WTC11 (cell line): ENCODE measurements at regions not wholly inside any gene's neighbourhood (a gene's known extent, or its start where the extent isn't known, plus 50 kb on each side); places are given as distances from the start of the nearest gene placed in this dataset.

Source experiments
- ATAC-seq: fragments of 200-7000 bp; cut with Tn5 transposase; 2 replicates; pipeline ENCODE4 v1.10.0; 2021; ENCODE audit warnings: mild to moderate bottlenecking, moderate library complexity
- CTCF ChIA-PET: fragments of 300-600 bp; sonication (Branson Sonifier 250); formaldehyde crosslinking; loops from one replicate; lab custom pipeline; 2021; ENCODE audit warnings: antibody characterized with exemption; lab: Charles Lee
- POLR2A ChIA-PET: fragments of 350-600 bp; sonication (Branson Sonifier 250); formaldehyde crosslinking; loops from one replicate; lab custom pipeline; 2021; ENCODE audit warnings: antibody characterized with exemption; lab: Charles Lee
- DNase-seq: peaks from one replicate; pipeline ENCODE4 v3.0.0; 2021; ENCODE audit warnings: low spot score
- H3K27ac Mint-ChIP-seq: 2 replicates; pipeline ENCODE4 v1.8.0; 2021; ENCODE audit warnings: mixed read lengths
- H3K27me3 Mint-ChIP-seq: 2 replicates; pipeline ENCODE4 v1.8.0; 2021; ENCODE audit warnings: low read depth, mild to moderate bottlenecking, moderate library complexity, mixed read lengths
- H3K36me3 Mint-ChIP-seq: 2 replicates; pipeline ENCODE4 v1.8.0; 2021; ENCODE audit warnings: mixed read lengths
- H3K4me1 Mint-ChIP-seq: 2 replicates; pipeline ENCODE4 v1.8.0; 2022; ENCODE audit warnings: mixed read lengths
- H3K4me3 Mint-ChIP-seq: 2 replicates; pipeline ENCODE4 v1.8.0; 2021; ENCODE audit warnings: mild to moderate bottlenecking, moderate library complexity, mixed read lengths
- H3K9me3 Mint-ChIP-seq: 2 replicates; pipeline ENCODE4 v1.8.0; 2021; ENCODE audit warnings: mixed read lengths
- CBFB ChIP-seq: sonication (generic); formaldehyde crosslinking; IDR thresholded peaks from 2 replicates; pipeline ENCODE4 v1.8.1; 2022; ENCODE audit warnings: mild to moderate bottlenecking, low read depth, missing genetic modification reagents
- CREM ChIP-seq: sonication (generic); formaldehyde crosslinking; IDR thresholded peaks from 2 replicates; pipeline ENCODE4 v1.8.1; 2022; ENCODE audit warnings: mild to moderate bottlenecking, missing genetic modification reagents, moderate library complexity
- GABPB1 ChIP-seq: sonication (generic); formaldehyde crosslinking; IDR thresholded peaks from 2 replicates; pipeline ENCODE4 v1.8.1; 2023; ENCODE audit warnings: mild to moderate bottlenecking, missing genetic modification reagents
- GRHL2 ChIP-seq: fragments of 250-450 bp; sonication (Bioruptor Pico); IDR thresholded peaks from 2 replicates; pipeline ENCODE4 v1.8.0; 2022; ENCODE audit warnings: mild to moderate bottlenecking, moderate library complexity; ENCODE audit not compliant: insufficient replicate concordance, severe bottlenecking
- HMGXB4 ChIP-seq: sonication (generic); formaldehyde crosslinking; IDR thresholded peaks from 2 replicates; pipeline ENCODE4 v1.8.1; 2023; ENCODE audit warnings: mild to moderate bottlenecking, moderate library complexity, missing genetic modification reagents
- MYBL2 ChIP-seq: sonication (generic); formaldehyde crosslinking; IDR thresholded peaks from 2 replicates; pipeline ENCODE4 v1.8.1; 2023; ENCODE audit warnings: mild to moderate bottlenecking, moderate library complexity, missing genetic modification reagents
- RORB ChIP-seq: fragments of 250-450 bp; sonication (Bioruptor Pico); IDR thresholded peaks from 2 replicates; pipeline ENCODE4 v1.9.0; 2021; ENCODE audit warnings: mild to moderate bottlenecking
- SMAD3 ChIP-seq: sonication (generic); formaldehyde crosslinking; IDR thresholded peaks from 2 replicates; pipeline ENCODE4 v1.8.0; 2022; ENCODE audit warnings: missing genetic modification reagents, mild to moderate bottlenecking, borderline replicate concordance
- TCF7 ChIP-seq: sonication (generic); formaldehyde crosslinking; IDR thresholded peaks from 2 replicates; pipeline ENCODE4 v1.8.0; 2022; ENCODE audit warnings: mild to moderate bottlenecking, low read depth, missing genetic modification reagents, moderate library complexity
- ZNF416 ChIP-seq: fragments of 250-450 bp; sonication (Bioruptor Pico); IDR thresholded peaks from 2 replicates; pipeline ENCODE4 v1.9.0; 2021; ENCODE audit warnings: mild to moderate bottlenecking, inconsistent platforms
- ZNF512 ChIP-seq: sonication (generic); formaldehyde crosslinking; IDR thresholded peaks from 2 replicates; pipeline ENCODE4 v1.8.1; 2022; ENCODE audit warnings: missing genetic modification reagents, borderline replicate concordance
- TF ChIP-seq, protein P1 (sequence below): sonication (generic); formaldehyde crosslinking; IDR thresholded peaks from 2 replicates; pipeline ENCODE4 v1.8.0; 2022; ENCODE audit warnings: missing genetic modification reagents
- TF ChIP-seq, protein P2 (sequence below): sonication (generic); formaldehyde crosslinking; IDR thresholded peaks from 2 replicates; pipeline ENCODE4 v1.8.0; 2022; ENCODE audit warnings: mild to moderate bottlenecking, missing genetic modification reagents
- TF ChIP-seq, protein P3 (sequence below): fragments of 250-450 bp; sonication (Bioruptor Pico); IDR thresholded peaks from 2 replicates; pipeline ENCODE4 v2.1.2; 2022; ENCODE audit warnings: mild to moderate bottlenecking, moderate library complexity
- TF ChIP-seq, protein P4 (sequence below): fragments of 250-450 bp; sonication (Bioruptor Pico); IDR thresholded peaks from 2 replicates; pipeline ENCODE4 v1.9.0; 2021; ENCODE audit warnings: mild to moderate bottlenecking
- TF ChIP-seq, protein P5 (sequence below): sonication (generic); formaldehyde crosslinking; IDR thresholded peaks from 2 replicates; pipeline ENCODE4 v1.8.1; 2022; ENCODE audit warnings: low read depth, mild to moderate bottlenecking, moderate library complexity, missing genetic modification reagents, borderline replicate concordance

DNA sequence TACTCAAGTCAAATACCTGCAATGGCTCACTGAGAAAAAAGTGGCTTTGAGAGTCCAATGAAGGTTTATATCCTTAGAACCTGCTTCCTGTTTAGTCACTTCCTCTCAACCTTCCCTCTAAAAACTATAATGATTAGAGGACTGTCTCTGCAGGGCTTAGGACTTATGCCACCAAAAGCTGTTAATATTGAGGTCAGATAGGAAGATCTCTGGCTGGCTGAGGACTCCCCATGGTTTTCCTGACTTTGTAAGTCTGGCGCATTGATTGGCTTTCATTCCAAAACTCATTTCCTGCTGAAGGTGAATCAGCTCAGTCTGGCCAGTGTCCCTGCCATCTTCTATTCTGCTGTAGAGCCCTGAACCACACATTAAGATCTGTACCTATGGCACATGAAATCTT, 140.9 kb upstream of the ANK2 start (continued):
- TF ChIP-seq, protein P1, sequence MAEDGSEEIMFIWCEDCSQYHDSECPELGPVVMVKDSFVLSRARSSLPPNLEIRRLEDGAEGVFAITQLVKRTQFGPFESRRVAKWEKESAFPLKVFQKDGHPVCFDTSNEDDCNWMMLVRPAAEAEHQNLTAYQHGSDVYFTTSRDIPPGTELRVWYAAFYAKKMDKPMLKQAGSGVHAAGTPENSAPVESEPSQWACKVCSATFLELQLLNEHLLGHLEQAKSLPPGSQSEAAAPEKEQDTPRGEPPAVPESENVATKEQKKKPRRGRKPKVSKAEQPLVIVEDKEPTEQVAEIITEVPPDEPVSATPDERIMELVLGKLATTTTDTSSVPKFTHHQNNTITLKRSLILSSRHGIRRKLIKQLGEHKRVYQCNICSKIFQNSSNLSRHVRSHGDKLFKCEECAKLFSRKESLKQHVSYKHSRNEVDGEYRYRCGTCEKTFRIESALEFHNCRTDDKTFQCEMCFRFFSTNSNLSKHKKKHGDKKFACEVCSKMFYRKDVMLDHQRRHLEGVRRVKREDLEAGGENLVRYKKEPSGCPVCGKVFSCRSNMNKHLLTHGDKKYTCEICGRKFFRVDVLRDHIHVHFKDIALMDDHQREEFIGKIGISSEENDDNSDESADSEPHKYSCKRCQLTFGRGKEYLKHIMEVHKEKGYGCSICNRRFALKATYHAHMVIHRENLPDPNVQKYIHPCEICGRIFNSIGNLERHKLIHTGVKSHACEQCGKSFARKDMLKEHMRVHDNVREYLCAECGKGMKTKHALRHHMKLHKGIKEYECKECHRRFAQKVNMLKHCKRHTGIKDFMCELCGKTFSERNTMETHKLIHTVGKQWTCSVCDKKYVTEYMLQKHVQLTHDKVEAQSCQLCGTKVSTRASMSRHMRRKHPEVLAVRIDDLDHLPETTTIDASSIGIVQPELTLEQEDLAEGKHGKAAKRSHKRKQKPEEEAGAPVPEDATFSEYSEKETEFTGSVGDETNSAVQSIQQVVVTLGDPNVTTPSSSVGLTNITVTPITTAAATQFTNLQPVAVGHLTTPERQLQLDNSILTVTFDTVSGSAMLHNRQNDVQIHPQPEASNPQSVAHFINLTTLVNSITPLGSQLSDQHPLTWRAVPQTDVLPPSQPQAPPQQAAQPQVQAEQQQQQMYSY (CRISPR knock-in tag) = no peak
- TF ChIP-seq, protein P2, sequence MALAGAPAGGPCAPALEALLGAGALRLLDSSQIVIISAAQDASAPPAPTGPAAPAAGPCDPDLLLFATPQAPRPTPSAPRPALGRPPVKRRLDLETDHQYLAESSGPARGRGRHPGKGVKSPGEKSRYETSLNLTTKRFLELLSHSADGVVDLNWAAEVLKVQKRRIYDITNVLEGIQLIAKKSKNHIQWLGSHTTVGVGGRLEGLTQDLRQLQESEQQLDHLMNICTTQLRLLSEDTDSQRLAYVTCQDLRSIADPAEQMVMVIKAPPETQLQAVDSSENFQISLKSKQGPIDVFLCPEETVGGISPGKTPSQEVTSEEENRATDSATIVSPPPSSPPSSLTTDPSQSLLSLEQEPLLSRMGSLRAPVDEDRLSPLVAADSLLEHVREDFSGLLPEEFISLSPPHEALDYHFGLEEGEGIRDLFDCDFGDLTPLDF = no peak
- no peak for TF ChIP-seq GABPB1 (CRISPR knock-in tag)
- TF ChIP-seq, protein P3, sequence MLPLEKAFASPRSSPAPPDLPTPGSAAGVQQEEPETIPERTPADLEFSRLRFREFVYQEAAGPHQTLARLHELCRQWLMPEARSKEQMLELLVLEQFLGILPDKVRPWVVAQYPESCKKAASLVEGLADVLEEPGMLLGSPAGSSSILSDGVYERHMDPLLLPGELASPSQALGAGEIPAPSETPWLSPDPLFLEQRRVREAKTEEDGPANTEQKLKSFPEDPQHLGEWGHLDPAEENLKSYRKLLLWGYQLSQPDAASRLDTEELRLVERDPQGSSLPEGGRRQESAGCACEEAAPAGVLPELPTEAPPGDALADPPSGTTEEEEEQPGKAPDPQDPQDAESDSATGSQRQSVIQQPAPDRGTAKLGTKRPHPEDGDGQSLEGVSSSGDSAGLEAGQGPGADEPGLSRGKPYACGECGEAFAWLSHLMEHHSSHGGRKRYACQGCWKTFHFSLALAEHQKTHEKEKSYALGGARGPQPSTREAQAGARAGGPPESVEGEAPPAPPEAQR (CRISPR knock-in tag) = no peak
- no peak for TF ChIP-seq CREM
- TF ChIP-seq HMGXB4 (CRISPR knock-in tag) = no peak
- TF ChIP-seq, protein P4, sequence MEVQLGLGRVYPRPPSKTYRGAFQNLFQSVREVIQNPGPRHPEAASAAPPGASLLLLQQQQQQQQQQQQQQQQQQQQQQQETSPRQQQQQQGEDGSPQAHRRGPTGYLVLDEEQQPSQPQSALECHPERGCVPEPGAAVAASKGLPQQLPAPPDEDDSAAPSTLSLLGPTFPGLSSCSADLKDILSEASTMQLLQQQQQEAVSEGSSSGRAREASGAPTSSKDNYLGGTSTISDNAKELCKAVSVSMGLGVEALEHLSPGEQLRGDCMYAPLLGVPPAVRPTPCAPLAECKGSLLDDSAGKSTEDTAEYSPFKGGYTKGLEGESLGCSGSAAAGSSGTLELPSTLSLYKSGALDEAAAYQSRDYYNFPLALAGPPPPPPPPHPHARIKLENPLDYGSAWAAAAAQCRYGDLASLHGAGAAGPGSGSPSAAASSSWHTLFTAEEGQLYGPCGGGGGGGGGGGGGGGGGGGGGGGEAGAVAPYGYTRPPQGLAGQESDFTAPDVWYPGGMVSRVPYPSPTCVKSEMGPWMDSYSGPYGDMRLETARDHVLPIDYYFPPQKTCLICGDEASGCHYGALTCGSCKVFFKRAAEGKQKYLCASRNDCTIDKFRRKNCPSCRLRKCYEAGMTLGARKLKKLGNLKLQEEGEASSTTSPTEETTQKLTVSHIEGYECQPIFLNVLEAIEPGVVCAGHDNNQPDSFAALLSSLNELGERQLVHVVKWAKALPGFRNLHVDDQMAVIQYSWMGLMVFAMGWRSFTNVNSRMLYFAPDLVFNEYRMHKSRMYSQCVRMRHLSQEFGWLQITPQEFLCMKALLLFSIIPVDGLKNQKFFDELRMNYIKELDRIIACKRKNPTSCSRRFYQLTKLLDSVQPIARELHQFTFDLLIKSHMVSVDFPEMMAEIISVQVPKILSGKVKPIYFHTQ (CRISPR knock-in tag) = no peak

DNA sequence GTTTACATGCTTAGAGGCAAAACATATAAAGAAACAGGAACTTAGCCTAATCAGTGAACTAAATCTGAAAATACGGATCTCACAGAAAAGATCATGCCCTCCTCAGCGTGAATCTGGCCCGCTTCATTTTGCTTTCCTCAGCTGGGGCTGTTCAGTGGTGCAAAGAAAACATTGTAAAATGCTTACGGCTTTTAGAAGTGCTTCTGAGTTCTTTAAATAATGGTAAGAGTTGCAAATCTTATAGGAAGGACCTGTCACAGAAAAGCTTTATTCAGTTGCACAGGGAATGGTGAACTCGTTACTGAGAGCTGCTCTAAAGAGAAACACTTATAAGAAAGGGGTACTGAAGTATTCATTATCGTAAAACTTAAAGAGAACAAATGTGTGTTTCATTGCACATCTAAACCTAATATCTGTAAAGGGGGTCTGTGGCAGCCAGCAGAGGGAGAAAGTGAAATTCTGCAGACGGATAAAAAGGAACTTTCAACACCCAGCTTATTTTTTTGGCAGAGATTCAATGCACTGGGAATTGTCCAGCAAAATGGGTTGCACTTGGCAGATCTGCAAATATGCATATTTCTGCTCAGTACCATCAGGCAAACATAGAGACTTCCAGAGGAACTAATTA, 139.2 kb upstream of the ANK2 start:
- Mint-ChIP-seq H3K9me3 (no peaks in the 10 kb centered on the region), H3K4me3 (no peak overlapping the region), H3K27me3 (no peaks in the 10 kb centered on the region), H3K27ac (peak overlapping the region; percentile 69)
- ChIA-PET POLR2A (interaction anchor here (0.7 to 0.9 kb wide), 3 partner anchors 8 to 407 kb away, joined by 4 to 7 read pairs (median 7); no protein-coding TSS in a partner anchor), CTCF (interaction anchor here (0.9 to 1.2 kb wide), 4 partner anchors 13 to 145 kb away, joined by 3 to 5 read pairs (median 3); no protein-coding TSS in a partner anchor)
- DNase-seq = no peak
- TF ChIP-seq ZNF512 (no peak), SMAD3 (no peak), ZNF416 (CRISPR knock-in tag) (no peak), CBFB (CRISPR knock-in tag) (no peak), TCF7 (no peak), GRHL2 (CRISPR knock-in tag) (no peak), MYBL2 (CRISPR knock-in tag) (no peak), RORB (CRISPR knock-in tag) (no peak)
- TF ChIP-seq, protein P5, sequence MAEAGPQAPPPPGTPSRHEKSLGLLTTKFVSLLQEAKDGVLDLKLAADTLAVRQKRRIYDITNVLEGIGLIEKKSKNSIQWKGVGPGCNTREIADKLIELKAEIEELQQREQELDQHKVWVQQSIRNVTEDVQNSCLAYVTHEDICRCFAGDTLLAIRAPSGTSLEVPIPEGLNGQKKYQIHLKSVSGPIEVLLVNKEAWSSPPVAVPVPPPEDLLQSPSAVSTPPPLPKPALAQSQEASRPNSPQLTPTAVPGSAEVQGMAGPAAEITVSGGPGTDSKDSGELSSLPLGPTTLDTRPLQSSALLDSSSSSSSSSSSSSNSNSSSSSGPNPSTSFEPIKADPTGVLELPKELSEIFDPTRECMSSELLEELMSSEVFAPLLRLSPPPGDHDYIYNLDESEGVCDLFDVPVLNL = no peak
- TF ChIP-seq, all 79 proteins: peak for 0
- no peak for ATAC-seq
- 0 out of 2 replicates have a peak, but pooled peaks cover 2% of the 10 kb centered on the region for H3K36me3 Mint-ChIP-seq
- H3K4me1 Mint-ChIP-seq = peaks cover 30% of the 10 kb centered on the region
